SKM-1 (cell line): ENCODE measurements at regions not wholly inside any gene's neighbourhood (a gene's known extent, or its start where the extent isn't known, plus 50 kb on each side); places are given as distances from the start of the nearest gene placed in this dataset.

Experiments
- DNase-seq: peaks from one replicate; lab custom pipeline; 2025; ENCODE audit not compliant: unreplicated experiment; lab: John Stamatoyannopoulos, UW

GRCh38 chr6:156564807-156565149, 212.4 kb upstream of the ARID1B start:
- no peak for DNase-seq

GRCh38 chr6:156564127-156564806, 212.9 kb upstream of the ARID1B start:
- DNase-seq = peak; percentile 40

- no peak for DNase-seq
Measured at GRCh38 chr6:156563714-156564113, 213.5 kb upstream of the ARID1B start.

- no peak for DNase-seq
Measured at GRCh38 chr6:156562636-156563035, 214.5 kb upstream of the ARID1B start.

GRCh38 chr6:156562019-156562418, 215.2 kb upstream of the ARID1B start:
- no peak for DNase-seq

- DNase-seq = no peak
Measured at GRCh38 chr6:156560476-156560875, 216.7 kb upstream of the ARID1B start.

GRCh38 chr6:156559162-156559690, 218.0 kb upstream of the ARID1B start:
- no peak for DNase-seq

- no peak for DNase-seq
Measured at GRCh38 chr6:156557911-156558259, 219.3 kb upstream of the ARID1B start.

- no peak for DNase-seq
Measured at GRCh38 chr6:156557251-156557910, 219.8 kb upstream of the ARID1B start.

- DNase-seq = no peak
Measured at GRCh38 chr6:156556811-156557210, 220.4 kb upstream of the ARID1B start.

GRCh38 chr6:156555116-156555515, 222.1 kb upstream of the ARID1B start:
- no peak for DNase-seq

- DNase-seq = no peak
Measured at GRCh38 chr6:156554160-156554559, 223.0 kb upstream of the ARID1B start.

GRCh38 chr6:156552849-156553248, 224.3 kb upstream of the ARID1B start:
- no peak for DNase-seq

- DNase-seq = no peak
Measured at GRCh38 chr6:156550949-156551348, 226.2 kb upstream of the ARID1B start.

GRCh38 chr6:156545931-156546330, 231.2 kb upstream of the ARID1B start:
- no peak for DNase-seq

GRCh38 chr6:156545021-156545420, 232.2 kb upstream of the ARID1B start:
- no peak for DNase-seq

- DNase-seq = no peak
Measured at GRCh38 chr6:156544046-156544445, 233.1 kb upstream of the ARID1B start.

GRCh38 chr6:156543431-156543830, 233.7 kb upstream of the ARID1B start:
- DNase-seq = no peak

GRCh38 chr6:156538875-156539660, 238.1 kb upstream of the ARID1B start:
- no peak for DNase-seq

- DNase-seq = no peak
Measured at GRCh38 chr6:156534594-156534993, 242.6 kb upstream of the ARID1B start.

- no peak for DNase-seq
Measured at GRCh38 chr6:156533872-156534524, 243.2 kb upstream of the ARID1B start.
